Right kidney (tissue), 1 donor: ENCODE measurements at regions not wholly inside any gene's neighbourhood (a gene's known extent, or its start where the extent isn't known, plus 50 kb on each side); places are given as distances from the start of the nearest gene placed in this dataset.
A peak's percentile ranks its signal among the peaks of the same experiment; 100 is the strongest.
"Not testable (repeated sequence)": the region's sequence is repeated elsewhere in the genome, so short reads cannot be mapped to it uniquely, and the experiment has no call there.

Source experiments
- DNase-seq: peaks from one replicate; pipeline ENCODE4 v3.0.0-alpha.2; 2016

GRCh38 chr11:4315292-4315691 lies 52.9 kb downstream of the OR52B4 start:
- not testable (repeated sequence) for DNase-seq

DNA sequence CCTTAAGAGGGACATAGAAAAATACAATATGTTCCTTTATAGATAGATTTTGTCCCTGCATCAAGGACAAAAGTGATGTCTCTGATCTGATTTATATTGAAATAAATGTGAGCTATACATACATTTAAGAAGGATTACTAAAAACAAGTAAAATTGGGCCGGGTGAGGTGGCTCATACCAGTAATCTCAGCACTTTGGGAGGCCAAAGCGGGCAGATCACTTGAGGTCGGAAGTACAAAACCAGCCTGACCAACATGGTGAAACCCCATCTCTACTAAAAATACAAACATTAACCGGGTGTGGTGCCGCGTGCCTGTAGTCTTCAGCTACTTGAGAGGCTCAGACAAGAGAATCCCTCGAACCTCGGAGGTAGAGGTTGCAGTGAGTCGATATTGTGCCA lies 91.0 kb downstream of the OR52B4 start:
- not testable (repeated sequence) for DNase-seq

GRCh38 chr11:4251085-4251484 lies 117.1 kb downstream of the OR52B4 start:
- DNase-seq, result not testable (repeated sequence)

- not testable (repeated sequence) for DNase-seq
Measured at GRCh38 chr11:4249475-4249874, 118.7 kb downstream of the OR52B4 start.

- not testable (repeated sequence) for DNase-seq
Measured at GRCh38 chr11:4237771-4238170, 130.4 kb downstream of the OR52B4 start.

DNA sequence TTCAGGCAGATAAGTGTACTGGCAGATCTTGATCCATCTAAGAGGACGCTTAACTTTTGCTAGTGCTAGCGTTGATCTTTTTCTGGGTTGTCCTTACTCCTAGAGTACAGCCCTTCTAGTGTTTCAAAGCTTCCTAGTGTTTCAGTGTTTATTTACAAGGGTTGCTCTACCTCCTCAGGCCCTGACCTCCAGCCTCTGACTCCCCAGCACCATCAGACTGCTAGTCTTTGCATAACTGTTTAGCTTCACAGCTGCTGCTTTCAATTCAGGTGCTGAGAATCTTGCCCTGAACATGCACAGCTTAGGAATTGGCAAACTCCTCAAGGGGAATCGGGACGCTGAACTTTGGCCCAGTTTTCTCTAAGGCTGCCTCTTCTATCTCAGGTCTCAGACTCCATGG lies 124.3 kb downstream of the RRM1 start:
- not testable (repeated sequence) for DNase-seq

DNA sequence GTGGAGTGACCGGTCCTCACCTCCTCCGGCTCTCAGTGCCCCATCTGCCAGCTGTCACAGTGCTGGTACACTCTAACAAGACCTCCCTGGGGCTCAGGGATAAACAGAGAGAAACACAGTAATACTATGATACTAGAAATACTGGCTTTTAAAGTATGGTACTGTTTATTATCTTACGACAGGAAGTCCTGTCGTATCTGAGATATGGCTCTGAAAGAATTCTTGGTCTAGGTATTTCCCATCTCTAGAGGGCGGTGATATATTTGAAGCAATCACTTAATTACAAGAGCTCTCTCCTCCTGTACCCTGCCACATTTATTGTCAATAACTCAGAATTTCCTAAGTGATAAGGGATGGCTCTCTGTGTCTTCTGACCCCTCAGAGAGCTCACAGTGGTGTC lies 119.1 kb downstream of the RRM1 start:
- DNase-seq, result no peak

- DNase-seq, result peak; percentile 31
Measured at GRCh38 chr11:4211991-4212390, 117.4 kb downstream of the RRM1 start.

DNA sequence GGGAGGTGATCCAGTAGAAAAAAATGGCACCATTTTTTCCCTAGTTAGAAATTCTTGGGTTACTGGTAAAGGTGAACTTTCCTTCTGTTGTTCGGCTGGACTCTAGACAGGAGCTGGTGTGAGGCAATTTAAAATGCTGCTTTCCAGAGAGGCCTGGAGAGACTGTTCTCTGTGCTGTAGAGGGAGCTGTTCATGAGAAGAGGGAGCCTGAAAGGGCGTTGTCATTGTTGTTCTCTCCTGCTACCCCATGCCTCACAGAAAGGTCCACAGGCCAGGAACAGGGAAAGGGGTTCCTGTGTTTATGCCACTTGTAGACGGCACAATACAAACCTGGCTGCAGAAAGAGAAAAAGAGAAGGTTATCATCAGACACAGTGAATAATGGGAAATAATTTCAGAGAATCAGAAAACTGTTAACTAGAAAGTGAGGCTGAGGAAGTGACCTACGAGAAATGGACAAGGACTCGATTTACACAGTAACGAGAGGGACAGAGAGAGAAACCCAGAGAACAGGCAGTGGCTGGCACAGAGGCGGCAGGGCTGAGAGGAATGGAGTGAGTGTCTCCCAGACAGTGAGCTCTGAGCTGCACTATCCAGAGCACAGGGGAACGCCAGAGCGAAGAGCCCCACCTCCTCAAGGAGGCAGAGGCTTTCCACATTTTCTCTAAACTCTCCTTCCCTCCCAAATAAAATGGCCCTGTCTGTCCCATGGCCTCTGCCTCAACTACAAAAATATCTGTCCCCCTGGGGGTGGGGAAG lies 109.2 kb downstream of the RRM1 start:
- no peak for DNase-seq

- no peak for DNase-seq
Measured at GRCh38 chr11:4202749-4203148, 108.2 kb downstream of the RRM1 start.

DNA sequence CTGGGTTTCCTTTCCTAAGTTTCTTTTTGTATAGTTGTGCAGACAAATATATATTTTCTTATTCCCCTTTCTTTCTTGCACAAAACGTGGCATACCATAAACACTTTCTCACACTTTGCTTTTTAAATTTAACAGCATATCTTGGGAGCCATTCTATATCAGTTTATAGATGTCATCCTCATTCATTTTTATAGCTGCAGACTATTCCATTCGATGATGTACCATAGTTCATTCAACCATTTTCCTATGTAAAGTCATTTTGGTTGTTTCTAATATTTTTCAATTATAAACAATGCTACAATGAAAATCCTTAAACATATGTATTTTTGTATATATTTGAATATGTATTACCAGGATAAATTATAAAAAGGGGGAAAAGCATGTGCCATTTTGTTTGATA lies 102.5 kb downstream of the RRM1 start:
- DNase-seq, result no peak

- no peak for DNase-seq
Measured at GRCh38 chr11:4195909-4196308, 101.3 kb downstream of the RRM1 start.

DNA sequence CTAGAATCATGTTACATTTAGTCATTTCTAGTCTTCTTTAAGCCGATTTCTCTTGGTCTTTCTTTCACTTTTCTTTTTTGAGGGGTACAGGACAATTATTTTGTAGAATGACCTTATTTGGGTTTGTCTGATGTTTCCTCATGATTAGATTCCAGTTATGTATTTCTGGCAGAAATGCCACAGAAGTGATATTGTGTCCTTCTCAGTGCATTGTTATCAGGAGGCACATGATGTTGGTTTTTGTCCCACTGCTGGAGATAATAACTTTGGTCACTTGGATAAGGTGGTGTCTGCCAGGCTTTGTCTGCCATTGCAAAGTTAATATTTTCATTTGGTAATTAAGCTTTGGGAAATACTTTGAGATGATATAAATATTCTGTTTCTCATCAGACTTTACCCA lies 100.3 kb downstream of the RRM1 start:
- DNase-seq, result no peak

- no peak for DNase-seq
Measured at GRCh38 chr11:4191031-4191571, 96.5 kb downstream of the RRM1 start.

- no peak for DNase-seq
Measured at GRCh38 chr11:4190519-4190918, 95.9 kb downstream of the RRM1 start.

GRCh38 chr11:4190098-4190497 lies 95.5 kb downstream of the RRM1 start:
- DNase-seq, result no peak
